22Rv1 (cell line): ENCODE measurements at regions not wholly inside any gene's neighbourhood (a gene's known extent, or its start where the extent isn't known, plus 50 kb on each side); places are given as distances from the start of the nearest gene placed in this dataset.

Source experiments
- CTCF ChIP-seq: fragments of 450-650 bp; IDR thresholded peaks from 2 replicates; pipeline ENCODE4 v1.5.1; 2017; ENCODE audit warnings: mild to moderate bottlenecking
- ZFX ChIP-seq: fragments of 450-650 bp; IDR thresholded peaks from 2 replicates; pipeline ENCODE4 v1.6.1; 2017; ENCODE audit warnings: antibody characterized with exemption, borderline replicate concordance

GRCh38 chr6:50635429-50635828, 77.9 kb upstream of the TFAP2D start:
- TF ChIP-seq CTCF (no peak), ZFX (no peak)
